ENCODE measurements at regions not wholly inside any gene's neighbourhood (a gene's known extent, or its start where the extent isn't known, plus 50 kb on each side); places are given as distances from the start of the nearest gene placed in this dataset.

GRCh38 chr4:125135652-125136051 lies 179.1 kb upstream of the FAT4 start:
- DNase-seq, result no peak

- DNase-seq, result no peak
Observed at GRCh38 chr4:125132729-125133128, 182.0 kb upstream of the FAT4 start.

DNA sequence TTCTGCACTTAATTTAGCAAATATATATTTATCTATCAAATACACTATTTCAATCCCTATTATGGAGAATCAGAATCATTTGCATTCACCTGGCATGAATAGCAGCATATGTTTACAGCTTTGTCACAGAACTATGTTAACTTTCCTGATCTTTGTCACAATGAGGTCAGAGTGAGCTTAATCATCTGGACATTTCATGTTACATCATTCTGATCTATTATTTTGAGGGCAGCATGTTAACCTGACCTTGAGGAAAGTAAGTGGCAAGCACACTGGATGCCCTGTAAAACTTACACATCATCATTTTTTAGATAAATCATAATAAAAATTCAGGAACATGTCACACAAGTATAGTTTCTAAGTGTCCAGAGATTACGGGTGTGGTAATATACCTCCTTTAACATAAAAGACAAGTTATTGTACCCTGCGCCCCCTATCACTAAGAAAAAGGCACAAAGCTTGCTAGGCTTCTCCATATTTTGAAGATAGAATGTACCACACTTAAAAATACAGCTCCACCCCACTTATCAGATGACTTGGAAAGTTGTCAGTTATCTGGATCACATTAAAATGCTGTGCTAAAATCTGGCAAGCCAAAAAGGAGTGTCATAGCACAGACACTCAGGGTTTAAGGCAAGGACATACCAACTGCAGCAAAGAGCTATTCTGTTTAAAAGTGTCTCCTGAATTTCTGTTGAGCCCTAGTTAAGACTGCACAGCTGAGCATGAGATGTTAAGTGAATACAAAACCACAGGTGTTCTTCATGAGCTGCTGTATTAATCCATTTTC lies 182.7 kb upstream of the FAT4 start:
- DNase-seq, result no peak

- DNase-seq, result no peak
Observed at GRCh38 chr4:125125276-125125675, 189.5 kb upstream of the FAT4 start.

DNA sequence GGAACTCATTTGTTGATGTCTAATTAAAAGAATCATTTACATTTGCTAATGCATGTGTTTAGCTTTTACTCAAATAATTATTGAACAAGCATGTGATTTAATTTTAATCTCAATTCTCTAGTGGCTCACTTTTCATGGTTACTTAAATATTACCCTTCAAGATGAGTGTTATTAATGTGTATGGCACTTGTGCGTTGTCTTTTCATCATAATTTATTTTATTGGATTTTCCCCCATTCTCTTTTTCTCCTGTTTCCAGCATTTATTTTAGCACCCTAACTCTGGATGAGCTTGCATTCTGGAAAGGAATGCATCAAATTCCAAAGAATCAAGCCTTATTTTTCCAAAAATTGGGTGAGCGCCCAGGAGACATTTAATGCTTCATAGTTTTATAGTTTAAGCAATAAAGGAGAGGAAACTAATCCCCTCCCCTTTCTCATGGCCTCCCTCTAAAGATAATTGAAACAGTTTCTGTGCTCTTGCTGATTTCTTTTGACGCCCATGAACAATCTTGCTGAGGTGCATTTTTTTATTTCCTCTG lies 191.1 kb upstream of the FAT4 start:
- DNase-seq, result no peak

DNA sequence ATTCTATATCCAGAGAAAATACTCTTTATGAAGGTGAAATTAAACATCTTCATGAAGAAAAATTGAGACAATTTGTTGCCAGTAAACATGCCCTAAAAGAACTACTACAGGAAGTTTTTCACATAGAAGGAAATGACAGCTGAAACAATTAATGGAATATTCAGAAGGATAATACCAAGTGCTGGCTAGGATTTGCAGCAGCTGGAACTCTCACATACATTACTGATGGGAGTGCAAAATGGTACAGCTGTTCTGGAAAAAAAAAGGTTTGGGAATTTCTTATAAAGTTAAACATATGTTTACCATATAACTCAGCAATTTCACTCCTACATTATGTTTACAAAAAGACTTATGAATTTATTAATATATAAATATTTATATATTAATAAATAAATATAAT lies 193.2 kb upstream of the FAT4 start:
- no peak for DNase-seq

GRCh38 chr4:125116431-125116830 lies 198.3 kb upstream of the FAT4 start:
- DNase-seq, result no peak

GRCh38 chr4:125115941-125116340 lies 198.8 kb upstream of the FAT4 start:
- no peak for DNase-seq

GRCh38 chr4:125115476-125115875 lies 199.3 kb upstream of the FAT4 start:
- no peak for DNase-seq

DNA sequence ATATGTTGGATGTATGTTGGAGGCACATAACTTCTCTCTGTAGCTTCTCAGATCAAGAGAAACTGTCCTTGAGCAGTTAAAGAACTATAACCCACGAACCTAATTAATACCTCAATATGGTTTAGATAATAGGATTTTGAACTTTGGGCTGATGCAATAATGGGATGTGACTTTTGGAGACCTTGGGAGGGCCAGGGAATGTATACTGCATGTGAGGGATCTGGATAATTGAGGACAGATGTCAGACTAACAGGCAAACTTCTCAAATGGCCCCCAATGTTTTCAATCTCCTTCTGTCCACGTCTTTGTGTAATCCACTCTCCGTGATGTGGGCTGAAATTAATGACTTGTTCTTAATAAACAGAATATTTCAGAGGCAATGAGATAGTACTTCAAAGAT lies 202.2 kb upstream of the FAT4 start:
- no peak for DNase-seq

DNA sequence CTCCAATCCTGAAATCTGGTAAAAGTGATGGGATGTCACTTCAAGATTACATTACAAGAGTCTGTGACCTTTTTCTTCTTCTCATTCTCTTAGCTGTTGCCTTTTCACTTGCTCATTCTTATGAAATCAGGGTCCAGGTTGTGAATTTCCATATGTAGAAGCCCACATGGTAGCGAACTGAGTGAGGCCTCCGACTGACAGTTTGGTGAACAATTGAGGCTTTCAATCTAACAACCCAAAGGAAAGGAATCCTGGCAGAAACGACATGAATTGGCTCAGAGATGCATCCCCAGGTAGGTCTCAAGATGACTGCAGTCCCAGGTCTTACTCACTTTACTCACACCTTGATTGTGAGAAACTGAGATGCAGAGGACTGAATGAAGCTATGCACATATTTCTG lies 203.4 kb upstream of the FAT4 start:
- no peak for DNase-seq

DNA sequence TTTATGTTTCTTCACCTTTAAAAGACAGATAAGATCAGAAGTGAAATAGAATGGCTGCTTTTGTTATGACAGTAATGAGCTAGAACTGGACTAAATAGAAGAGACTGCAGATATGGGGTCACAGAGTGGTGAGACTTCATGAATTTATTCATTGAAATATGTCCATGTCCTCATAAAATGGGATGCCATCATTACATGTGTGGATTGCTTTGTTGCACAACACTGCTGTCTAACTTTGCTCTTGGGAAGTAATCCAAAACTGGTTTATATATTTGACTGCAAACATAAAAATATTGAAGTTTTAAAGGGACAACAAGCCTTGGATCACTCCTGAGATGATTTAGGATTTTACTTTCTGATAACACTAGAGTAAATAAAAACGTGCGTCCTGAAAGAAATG lies 209.2 kb upstream of the FAT4 start:
- no peak for DNase-seq

GRCh38 chr4:125104616-125105015 lies 210.1 kb upstream of the FAT4 start:
- DNase-seq, result no peak

- no peak for DNase-seq
Observed at GRCh38 chr4:125101719-125102118, 213.0 kb upstream of the FAT4 start.

DNA sequence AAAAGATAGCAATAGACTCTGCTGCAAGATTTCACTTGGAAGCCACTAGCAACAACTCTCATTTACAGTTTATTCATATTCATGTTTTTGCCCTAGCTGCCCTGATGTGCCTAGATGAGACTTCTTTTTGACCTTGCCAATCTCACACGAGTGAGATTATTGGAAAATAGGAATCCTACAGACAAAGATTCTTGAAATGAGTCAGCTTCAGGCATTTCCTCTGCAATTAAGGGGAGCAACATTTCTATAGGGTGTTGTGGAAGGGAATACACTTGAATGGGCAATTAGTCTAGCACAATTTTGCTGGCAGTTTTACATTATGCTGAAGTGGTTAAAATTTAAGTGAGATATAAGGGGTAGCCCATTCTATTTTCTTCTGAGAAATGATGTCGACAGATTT lies 217.0 kb upstream of the FAT4 start:
- DNase-seq, result no peak

GRCh38 chr4:125096662-125097061 lies 218.1 kb upstream of the FAT4 start:
- no peak for DNase-seq

GRCh38 chr4:125091541-125091940 lies 223.2 kb upstream of the FAT4 start:
- DNase-seq, result no peak

DNA sequence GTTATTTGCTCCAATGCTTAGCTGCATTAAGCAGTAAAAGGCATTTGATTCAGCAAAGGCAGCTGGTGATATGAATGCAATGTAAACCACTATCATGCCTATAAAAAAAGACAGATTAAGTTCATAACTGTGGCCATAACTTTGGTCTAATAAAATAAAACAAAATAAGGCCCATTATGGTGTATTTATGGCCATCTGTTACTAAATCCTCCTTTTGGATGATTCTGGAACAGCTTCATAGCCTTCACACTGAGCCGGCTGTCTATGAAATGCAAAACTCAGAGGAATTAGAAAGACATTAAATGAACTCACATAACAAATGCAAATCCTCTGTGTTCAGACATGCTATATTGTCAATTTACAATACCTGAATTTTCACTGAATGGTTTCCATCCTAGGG lies 223.7 kb upstream of the FAT4 start:
- DNase-seq, result no peak

- no peak for DNase-seq
Observed at GRCh38 chr4:125084608-125085007, 230.1 kb upstream of the FAT4 start.

- DNase-seq, result no peak
Observed at GRCh38 chr4:125082729-125083417, 231.9 kb upstream of the FAT4 start.

GRCh38 chr4:125072269-125072668 lies 242.5 kb upstream of the FAT4 start:
- no peak for DNase-seq

DNA sequence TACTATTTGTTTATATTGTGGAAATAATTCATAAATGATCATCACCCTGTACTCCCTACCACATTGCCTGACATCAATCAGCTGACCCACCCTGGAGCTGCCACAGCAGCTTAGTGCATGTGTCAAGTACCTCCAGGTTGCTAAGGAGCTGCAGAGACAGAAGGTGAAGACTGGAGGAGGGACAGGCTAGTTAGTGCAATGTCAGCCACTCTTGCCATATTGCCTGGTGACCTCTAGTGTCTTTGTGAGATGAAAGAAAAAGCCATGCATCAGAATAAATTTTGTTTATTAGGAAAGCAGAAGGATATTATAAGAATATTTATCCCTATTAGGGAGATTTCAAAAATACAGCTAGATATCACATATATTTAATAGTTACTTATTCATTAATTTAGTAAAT lies 243.9 kb upstream of the FAT4 start:
- DNase-seq, result no peak

- no peak for DNase-seq
Observed at GRCh38 chr4:125062115-125063050, 252.4 kb upstream of the FAT4 start.

Data from NCI-H2227 treated with DMSO at 0.1 percent for 48 hours (cell line).